HFF-Myc (cell line): ENCODE measurements at regions not wholly inside any gene's neighbourhood (a gene's known extent, or its start where the extent isn't known, plus 50 kb on each side); places are given as distances from the start of the nearest gene placed in this dataset.

Experiments
- DNase-seq: peaks from one replicate; pipeline ENCODE4 v3.0.0-alpha.2; 2011; ENCODE audit warnings: low read depth; ENCODE audit errors: extremely low read depth
- H3K4me3 ChIP-seq: replicated peaks from 2 replicates; pipeline ENCODE4 v1.5.1; 2011; ENCODE audit warnings: low read depth, mild to moderate bottlenecking, control low read depth, low read length
- CTCF ChIP-seq: IDR thresholded peaks from 2 replicates; pipeline ENCODE4 v1.5.1; 2012; ENCODE audit warnings: mild to moderate bottlenecking, low read depth, low read length, control low read depth; ENCODE audit errors: missing control alignments

GRCh38 chr17:70886648-70887047, 717.3 kb downstream of the KCNJ2 start:
- no peak overlapping the region for H3K4me3 ChIP-seq
- TF ChIP-seq CTCF, result no peak
- no peak for DNase-seq

- no peak for TF ChIP-seq CTCF
These were observed 719.0 kb downstream of the KCNJ2 start for GRCh38 chr17:70888324-70888723.

GRCh38 chr17:70891306-70891705, 722.0 kb downstream of the KCNJ2 start:
- TF ChIP-seq CTCF, result no peak
- H3K4me3 ChIP-seq, result no peak overlapping the region
- no peak for DNase-seq

More at GRCh38 chr17:70888324-70888723, 719.0 kb downstream of the KCNJ2 start:
- no peak overlapping the region for H3K4me3 ChIP-seq
- no peak for DNase-seq

- no peak overlapping the region for H3K4me3 ChIP-seq
- TF ChIP-seq CTCF, result no peak
These were observed 723.2 kb downstream of the KCNJ2 start for GRCh38 chr17:70892527-70892926.

GRCh38 chr17:70896843-70897242, 727.5 kb downstream of the KCNJ2 start:
- TF ChIP-seq CTCF, result no peak
- no peak overlapping the region for H3K4me3 ChIP-seq
- no peak for DNase-seq

More at GRCh38 chr17:70892527-70892926, 723.2 kb downstream of the KCNJ2 start:
- no peak for DNase-seq

- no peak for TF ChIP-seq CTCF
- DNase-seq, result no peak
- H3K4me3 ChIP-seq, result no peak overlapping the region
These were observed 728.1 kb downstream of the KCNJ2 start for GRCh38 chr17:70897446-70897845.

GRCh38 chr17:70901870-70902269, 732.5 kb downstream of the KCNJ2 start:
- DNase-seq, result no peak
- H3K4me3 ChIP-seq, result no peak overlapping the region
- no peak for TF ChIP-seq CTCF
